ENCODE measurements at regions not wholly inside any gene's neighbourhood (a gene's known extent, or its start where the extent isn't known, plus 50 kb on each side); places are given as distances from the start of the nearest gene placed in this dataset.

DNA sequence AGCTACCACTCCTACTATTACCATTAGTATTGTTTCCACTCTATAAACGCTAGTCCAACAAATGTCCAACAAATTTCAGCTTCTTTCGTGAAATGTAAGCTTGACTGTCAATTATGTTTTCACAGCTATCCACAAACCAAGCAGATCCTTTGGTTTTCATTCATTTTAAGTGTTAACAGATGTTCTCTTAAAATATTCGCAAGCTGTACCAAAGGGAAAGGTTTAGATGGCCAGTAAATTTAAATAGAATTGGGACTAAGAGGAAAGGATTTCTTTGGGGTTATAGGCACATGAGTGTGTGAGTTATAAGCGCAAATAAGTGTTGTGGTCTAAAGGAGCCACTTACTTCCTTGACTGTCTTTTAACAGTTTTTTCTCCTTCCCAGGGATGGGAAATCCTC is 136.8 kb upstream of the ADRA1B start:
- TF ChIP-seq YY1 (IDR thresholded peaks at IDR 0.05; ENCODE audit: low read depth, low read length) = no peak
- no peak for TF ChIP-seq EZH2 (IDR thresholded peaks at IDR 0.05; ENCODE audit: borderline replicate concordance, control insufficient read depth, low read depth, low read length)
- TF ChIP-seq POLR2AphosphoS2 (IDR thresholded peaks at IDR 0.05; ENCODE audit: low read depth, low read length) = no peak
- no peak for TF ChIP-seq KDM1A (IDR thresholded peaks at IDR 0.05; ENCODE audit: borderline replicate concordance)
- TF ChIP-seq RUNX3 (IDR thresholded peaks at IDR 0.05; ENCODE audit: low read length) = no peak
- TF ChIP-seq REST (IDR thresholded peaks at IDR 0.05; ENCODE audit: low read depth, low read length) = no peak
- TF ChIP-seq, protein P1, sequence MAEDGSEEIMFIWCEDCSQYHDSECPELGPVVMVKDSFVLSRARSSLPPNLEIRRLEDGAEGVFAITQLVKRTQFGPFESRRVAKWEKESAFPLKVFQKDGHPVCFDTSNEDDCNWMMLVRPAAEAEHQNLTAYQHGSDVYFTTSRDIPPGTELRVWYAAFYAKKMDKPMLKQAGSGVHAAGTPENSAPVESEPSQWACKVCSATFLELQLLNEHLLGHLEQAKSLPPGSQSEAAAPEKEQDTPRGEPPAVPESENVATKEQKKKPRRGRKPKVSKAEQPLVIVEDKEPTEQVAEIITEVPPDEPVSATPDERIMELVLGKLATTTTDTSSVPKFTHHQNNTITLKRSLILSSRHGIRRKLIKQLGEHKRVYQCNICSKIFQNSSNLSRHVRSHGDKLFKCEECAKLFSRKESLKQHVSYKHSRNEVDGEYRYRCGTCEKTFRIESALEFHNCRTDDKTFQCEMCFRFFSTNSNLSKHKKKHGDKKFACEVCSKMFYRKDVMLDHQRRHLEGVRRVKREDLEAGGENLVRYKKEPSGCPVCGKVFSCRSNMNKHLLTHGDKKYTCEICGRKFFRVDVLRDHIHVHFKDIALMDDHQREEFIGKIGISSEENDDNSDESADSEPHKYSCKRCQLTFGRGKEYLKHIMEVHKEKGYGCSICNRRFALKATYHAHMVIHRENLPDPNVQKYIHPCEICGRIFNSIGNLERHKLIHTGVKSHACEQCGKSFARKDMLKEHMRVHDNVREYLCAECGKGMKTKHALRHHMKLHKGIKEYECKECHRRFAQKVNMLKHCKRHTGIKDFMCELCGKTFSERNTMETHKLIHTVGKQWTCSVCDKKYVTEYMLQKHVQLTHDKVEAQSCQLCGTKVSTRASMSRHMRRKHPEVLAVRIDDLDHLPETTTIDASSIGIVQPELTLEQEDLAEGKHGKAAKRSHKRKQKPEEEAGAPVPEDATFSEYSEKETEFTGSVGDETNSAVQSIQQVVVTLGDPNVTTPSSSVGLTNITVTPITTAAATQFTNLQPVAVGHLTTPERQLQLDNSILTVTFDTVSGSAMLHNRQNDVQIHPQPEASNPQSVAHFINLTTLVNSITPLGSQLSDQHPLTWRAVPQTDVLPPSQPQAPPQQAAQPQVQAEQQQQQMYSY (CRISPR knock-in tag; IDR thresholded peaks at IDR 0.05) = no peak
- TF ChIP-seq TARDBP (IDR thresholded peaks at IDR 0.05; ENCODE audit: borderline replicate concordance) = no peak

Measured in GM12878 (cell line).